HCT116 (cell line): ENCODE measurements at regions not wholly inside any gene's neighbourhood (a gene's known extent, or its start where the extent isn't known, plus 50 kb on each side); places are given as distances from the start of the nearest gene placed in this dataset.

Source experiments
- ATAC-seq: fragments of 200-7000 bp; cut with Tn5 transposase; 2 replicates; pipeline ENCODE4 v1.9.1; 2020; ENCODE audit warnings: mild to moderate bottlenecking, moderate library complexity
- BruUV-seq: library from RNA; stranded (reverse); fragments of 400-500 nt; replicated peaks from 2 replicates; lab custom pipeline; 2021; lab: Mats Ljungman, UMichigan
- CTCF ChIA-PET: fragments of 300-600 bp; sonication (Branson Sonifier 250); formaldehyde crosslinking; loops from one replicate; lab custom pipeline; 2021; ENCODE audit warnings: antibody characterized with exemption; lab: Charles Lee
- POLR2A ChIA-PET: fragments of 300-600, 350-600 bp; sonication (Branson Sonifier 250); formaldehyde crosslinking; loops from one replicate; lab custom pipeline; 2021; ENCODE audit warnings: antibody characterized with exemption; lab: Charles Lee
- RAD21 ChIA-PET, 2 experiments: fragments of 300-600 bp; sonication (Branson Sonifier 250); formaldehyde crosslinking; loops; one replicate each; lab custom pipeline; 2023; ENCODE audit warnings: low total read pairs in 2 of 2; ENCODE audit not compliant: uncharacterized antibody in 2 of 2, unreplicated experiment in 2 of 2, low non-redundant PET in 1 of 2; lab: Charles Lee
- DNase-seq: peaks from one replicate; pipeline ENCODE4 v3.0.0-alpha.2; 2010; ENCODE audit warnings: low read depth, low spot score
- H2AFZ ChIP-seq: fragments of 200-600 bp; shearing (Covaris generic), sonication (generic); 2 replicates; pipeline ENCODE4 v1.6.1; 2017; ENCODE audit warnings: low read depth, mixed run types, mixed read lengths, antibody characterized with exemption, low read length; ENCODE audit not compliant: poor library complexity, severe bottlenecking
- H3K27ac ChIP-seq: 2 replicates; pipeline ENCODE4 v1.5.1; 2012; ENCODE audit warnings: low read depth, low read length
- H3K27me3 ChIP-seq: fragments of 200-600 bp; sonication (generic); 2 replicates; pipeline ENCODE4 v1.6.1; 2016; ENCODE audit warnings: mixed run types, low read length, mixed read lengths; ENCODE audit not compliant: insufficient read depth
- H3K36me3 ChIP-seq, 2 experiments: fragments of 200-500 bp in 1 of 2; fragments of 200-600 bp in 1 of 2; sonication (Bioruptor generic) in 1 of 2; sonication (generic) in 1 of 2; 2 replicates each; pipeline versions ENCODE4 v1.5.1 to v1.6.1; 2014 to 2016; ENCODE audit warnings: low read length in 2 of 2, inconsistent platforms in 1 of 2, mixed read lengths in 1 of 2, mixed run types in 1 of 2; ENCODE audit not compliant: insufficient read depth in 2 of 2, control insufficient read depth in 1 of 2
- H3K4me1 ChIP-seq, 2 experiments: fragments of 200-600 bp in 1 of 2; sonication (generic) in 1 of 2; 2 replicates each; pipeline versions ENCODE4 v1.5.1 to v1.6.1; 2012 to 2017; ENCODE audit warnings: low read length in 2 of 2, inconsistent platforms in 1 of 2, mild to moderate bottlenecking in 1 of 2, mixed read lengths in 1 of 2, mixed run types in 1 of 2, moderate library complexity in 1 of 2; ENCODE audit not compliant: insufficient read depth in 2 of 2, control insufficient read depth in 1 of 2
- H3K4me2 ChIP-seq: fragments of 200-600 bp; sonication (generic); 2 replicates; pipeline ENCODE4 v1.6.1; 2017; ENCODE audit warnings: mixed run types, low read length, mixed read lengths
- H3K4me3 ChIP-seq, 2 experiments: fragments of 200-600 bp in 1 of 2; sonication (generic) in 1 of 2; replicated peaks in 1 of 2; 2 replicates each; pipeline ENCODE4 v1.5.1; 2011 to 2016; ENCODE audit warnings: low read length in 2 of 2, control low read depth in 1 of 2, low read depth in 1 of 2, mild to moderate bottlenecking in 1 of 2, mixed read lengths in 1 of 2, mixed run types in 1 of 2
- H3K79me2 ChIP-seq: fragments of 200-600 bp; sonication (generic); 2 replicates; pipeline ENCODE4 v1.6.1; 2017; ENCODE audit warnings: mild to moderate bottlenecking, mixed run types, low read length, moderate library complexity, mixed read lengths; ENCODE audit not compliant: insufficient read depth
- H3K9ac ChIP-seq: fragments of 200-600 bp; sonication (generic); 2 replicates; pipeline ENCODE4 v1.6.1; 2016; ENCODE audit warnings: low read length, mixed read lengths
- H3K9me2 ChIP-seq: fragments of 200-600 bp; sonication (generic), shearing (Covaris generic); 2 replicates; pipeline ENCODE4 v1.6.1; 2017; ENCODE audit warnings: mixed run types, mild to moderate bottlenecking, moderate library complexity; ENCODE audit not compliant: insufficient read depth
- H3K9me3 ChIP-seq, 2 experiments: fragments of 200-500 bp in 1 of 2; fragments of 200-600 bp in 1 of 2; sonication (Bioruptor generic) in 1 of 2; sonication (generic) in 1 of 2; 2 replicates each; pipeline ENCODE4 v1.6.1; 2014 to 2017; ENCODE audit warnings: low read length in 2 of 2, mixed read lengths in 2 of 2, inconsistent platforms in 1 of 2, low read depth in 1 of 2, mild to moderate bottlenecking in 1 of 2, mixed run types in 1 of 2, moderate library complexity in 1 of 2; ENCODE audit not compliant: control insufficient read depth in 1 of 2, insufficient read depth in 1 of 2
- H4K20me1 ChIP-seq: fragments of 200-600 bp; sonication (generic), shearing (Covaris generic); 2 replicates; pipeline ENCODE4 v1.6.1; 2017; ENCODE audit warnings: mixed run types, mild to moderate bottlenecking, moderate library complexity; ENCODE audit not compliant: insufficient read depth
- CBX3 ChIP-seq: IDR thresholded peaks from 2 replicates; pipeline ENCODE4 v1.6.1; 2012; ENCODE audit warnings: low read depth
- POLR2A ChIP-seq: IDR thresholded peaks from 2 replicates; pipeline ENCODE4 v1.7.0; 2011; ENCODE audit warnings: borderline replicate concordance; ENCODE audit not compliant: insufficient read depth, insufficient read length; ENCODE audit errors: extremely low read depth
- RAD21 ChIP-seq: IDR thresholded peaks from 2 replicates; pipeline ENCODE4 v1.6.1; 2012; ENCODE audit warnings: low read depth, mild to moderate bottlenecking
- SIN3A ChIP-seq: IDR thresholded peaks from 2 replicates; pipeline ENCODE4 v1.6.1; 2012; ENCODE audit warnings: low read depth
- TCF7L2 ChIP-seq: IDR thresholded peaks from 2 replicates; pipeline ENCODE4 v1.7.0; 2011; ENCODE audit warnings: borderline replicate concordance, inconsistent platforms; ENCODE audit not compliant: insufficient read depth, insufficient read length; ENCODE audit errors: extremely low read depth
- ZFX ChIP-seq: fragments of 450-650 bp; IDR thresholded peaks from 2 replicates; pipeline ENCODE4 v1.6.1; 2017
- ZNF274 ChIP-seq: fragments of 200-500 bp; sonication (Bioruptor generic); IDR thresholded peaks from 2 replicates; pipeline ENCODE4 v1.6.1; 2014; ENCODE audit warnings: mild to moderate bottlenecking, low read depth, low read length, inconsistent platforms
- intact Hi-C: fragments of 100-400 bp; cut with micrococcal nuclease; formaldehyde crosslinking; loops from 2 replicates; pipeline ENCODE4 v1.10.0; 2022
- TF ChIP-seq, protein P1 (sequence below): IDR thresholded peaks from 2 replicates; pipeline ENCODE4 v1.6.1; 2011; ENCODE audit warnings: mild to moderate bottlenecking, low read length, moderate library complexity; ENCODE audit not compliant: insufficient replicate concordance; ENCODE audit errors: extremely low read depth
- TF ChIP-seq, protein P2 (sequence below), 3 experiments: fragments of 200-600 bp in 1 of 3; sonication (generic) in 1 of 3; IDR thresholded peaks in 2 of 3; conservative IDR thresholded peaks in 1 of 3; 2 replicates each; pipeline ENCODE4 v1.5.1; 2012 to 2017; ENCODE audit warnings: low read depth in 2 of 3, low read length in 2 of 3, antibody characterized with exemption in 1 of 3, borderline replicate concordance in 1 of 3, control low read depth in 1 of 3, mild to moderate bottlenecking in 1 of 3, mixed read lengths in 1 of 3, mixed run types in 1 of 3, moderate library complexity in 1 of 3; ENCODE audit not compliant: insufficient read depth in 1 of 3
- TF ChIP-seq, protein P3 (sequence below): IDR thresholded peaks from 2 replicates; pipeline ENCODE4 v1.6.1; 2012
- TF ChIP-seq, protein P4 (sequence below): IDR thresholded peaks from 2 replicates; pipeline ENCODE4 v1.6.1; 2012; ENCODE audit warnings: low read depth

DNA sequence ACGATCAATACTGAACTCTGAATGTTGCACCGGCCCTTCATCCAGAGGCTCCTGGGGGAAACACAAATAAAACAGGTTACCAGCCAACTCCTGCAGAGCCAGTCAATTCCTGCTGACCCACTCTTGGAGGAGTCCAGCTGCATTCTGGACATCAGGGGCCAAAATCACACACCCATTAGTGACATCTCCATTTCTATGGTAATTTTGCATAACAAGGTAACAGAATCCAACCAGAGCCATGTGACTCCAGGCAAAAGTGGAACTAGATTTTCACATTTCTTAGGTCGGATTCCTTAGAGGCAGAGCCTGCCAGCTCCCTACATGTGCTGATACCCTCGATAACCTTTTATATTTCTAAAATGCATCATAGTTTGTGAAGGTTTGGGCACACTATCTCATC lies 119.2 kb upstream of the CTNNB1 start:
- no peaks in the 10 kb centered on the region for H3K9me2 ChIP-seq
- H3K4me3 ChIP-seq, result no peak overlapping the region
- H3K36me3 ChIP-seq, result no peaks in the 10 kb centered on the region
- H2AFZ ChIP-seq, result no peak overlapping the region
- no peak overlapping the region for H3K4me2 ChIP-seq
- DNase-seq (no peak), ATAC-seq (no peak)
- H3K9ac ChIP-seq, result no peak overlapping the region
- POLR2A ChIA-PET, result no interaction called here
- intact Hi-C loops, result no loop called here
- no peaks in the 10 kb centered on the region for H3K79me2 ChIP-seq
- CTCF ChIA-PET, result no interaction called here
- H4K20me1 ChIP-seq, result no peaks in the 10 kb centered on the region
- RAD21 ChIA-PET, result no interaction called here
- no peaks in the 10 kb centered on the region for H3K4me1 ChIP-seq
- BruUV-seq, result no TSS peak
- TF ChIP-seq RAD21 (no peak), POLR2A (no peak), CBX3 (no peak), ZNF274 (no peak), TCF7L2 (no peak), ZFX (no peak), SIN3A (no peak)
- TF ChIP-seq, protein P1, sequence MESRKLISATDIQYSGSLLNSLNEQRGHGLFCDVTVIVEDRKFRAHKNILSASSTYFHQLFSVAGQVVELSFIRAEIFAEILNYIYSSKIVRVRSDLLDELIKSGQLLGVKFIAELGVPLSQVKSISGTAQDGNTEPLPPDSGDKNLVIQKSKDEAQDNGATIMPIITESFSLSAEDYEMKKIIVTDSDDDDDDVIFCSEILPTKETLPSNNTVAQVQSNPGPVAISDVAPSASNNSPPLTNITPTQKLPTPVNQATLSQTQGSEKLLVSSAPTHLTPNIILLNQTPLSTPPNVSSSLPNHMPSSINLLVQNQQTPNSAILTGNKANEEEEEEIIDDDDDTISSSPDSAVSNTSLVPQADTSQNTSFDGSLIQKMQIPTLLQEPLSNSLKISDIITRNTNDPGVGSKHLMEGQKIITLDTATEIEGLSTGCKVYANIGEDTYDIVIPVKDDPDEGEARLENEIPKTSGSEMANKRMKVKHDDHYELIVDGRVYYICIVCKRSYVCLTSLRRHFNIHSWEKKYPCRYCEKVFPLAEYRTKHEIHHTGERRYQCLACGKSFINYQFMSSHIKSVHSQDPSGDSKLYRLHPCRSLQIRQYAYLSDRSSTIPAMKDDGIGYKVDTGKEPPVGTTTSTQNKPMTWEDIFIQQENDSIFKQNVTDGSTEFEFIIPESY, result no peak
- TF ChIP-seq, protein P2, sequence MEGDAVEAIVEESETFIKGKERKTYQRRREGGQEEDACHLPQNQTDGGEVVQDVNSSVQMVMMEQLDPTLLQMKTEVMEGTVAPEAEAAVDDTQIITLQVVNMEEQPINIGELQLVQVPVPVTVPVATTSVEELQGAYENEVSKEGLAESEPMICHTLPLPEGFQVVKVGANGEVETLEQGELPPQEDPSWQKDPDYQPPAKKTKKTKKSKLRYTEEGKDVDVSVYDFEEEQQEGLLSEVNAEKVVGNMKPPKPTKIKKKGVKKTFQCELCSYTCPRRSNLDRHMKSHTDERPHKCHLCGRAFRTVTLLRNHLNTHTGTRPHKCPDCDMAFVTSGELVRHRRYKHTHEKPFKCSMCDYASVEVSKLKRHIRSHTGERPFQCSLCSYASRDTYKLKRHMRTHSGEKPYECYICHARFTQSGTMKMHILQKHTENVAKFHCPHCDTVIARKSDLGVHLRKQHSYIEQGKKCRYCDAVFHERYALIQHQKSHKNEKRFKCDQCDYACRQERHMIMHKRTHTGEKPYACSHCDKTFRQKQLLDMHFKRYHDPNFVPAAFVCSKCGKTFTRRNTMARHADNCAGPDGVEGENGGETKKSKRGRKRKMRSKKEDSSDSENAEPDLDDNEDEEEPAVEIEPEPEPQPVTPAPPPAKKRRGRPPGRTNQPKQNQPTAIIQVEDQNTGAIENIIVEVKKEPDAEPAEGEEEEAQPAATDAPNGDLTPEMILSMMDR (IDR thresholded peaks at IDR 0.05 in 2 of 3, conservative IDR thresholded peaks at IDR 0.05 in 1 of 3; ENCODE audit: borderline replicate concordance in 1 of 3, insufficient read depth in 1 of 3, low read depth in 2 of 3, low read length in 2 of 3), result no peak
- TF ChIP-seq, protein P3, sequence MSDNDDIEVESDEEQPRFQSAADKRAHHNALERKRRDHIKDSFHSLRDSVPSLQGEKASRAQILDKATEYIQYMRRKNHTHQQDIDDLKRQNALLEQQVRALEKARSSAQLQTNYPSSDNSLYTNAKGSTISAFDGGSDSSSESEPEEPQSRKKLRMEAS, result no peak
- TF ChIP-seq, protein P4, sequence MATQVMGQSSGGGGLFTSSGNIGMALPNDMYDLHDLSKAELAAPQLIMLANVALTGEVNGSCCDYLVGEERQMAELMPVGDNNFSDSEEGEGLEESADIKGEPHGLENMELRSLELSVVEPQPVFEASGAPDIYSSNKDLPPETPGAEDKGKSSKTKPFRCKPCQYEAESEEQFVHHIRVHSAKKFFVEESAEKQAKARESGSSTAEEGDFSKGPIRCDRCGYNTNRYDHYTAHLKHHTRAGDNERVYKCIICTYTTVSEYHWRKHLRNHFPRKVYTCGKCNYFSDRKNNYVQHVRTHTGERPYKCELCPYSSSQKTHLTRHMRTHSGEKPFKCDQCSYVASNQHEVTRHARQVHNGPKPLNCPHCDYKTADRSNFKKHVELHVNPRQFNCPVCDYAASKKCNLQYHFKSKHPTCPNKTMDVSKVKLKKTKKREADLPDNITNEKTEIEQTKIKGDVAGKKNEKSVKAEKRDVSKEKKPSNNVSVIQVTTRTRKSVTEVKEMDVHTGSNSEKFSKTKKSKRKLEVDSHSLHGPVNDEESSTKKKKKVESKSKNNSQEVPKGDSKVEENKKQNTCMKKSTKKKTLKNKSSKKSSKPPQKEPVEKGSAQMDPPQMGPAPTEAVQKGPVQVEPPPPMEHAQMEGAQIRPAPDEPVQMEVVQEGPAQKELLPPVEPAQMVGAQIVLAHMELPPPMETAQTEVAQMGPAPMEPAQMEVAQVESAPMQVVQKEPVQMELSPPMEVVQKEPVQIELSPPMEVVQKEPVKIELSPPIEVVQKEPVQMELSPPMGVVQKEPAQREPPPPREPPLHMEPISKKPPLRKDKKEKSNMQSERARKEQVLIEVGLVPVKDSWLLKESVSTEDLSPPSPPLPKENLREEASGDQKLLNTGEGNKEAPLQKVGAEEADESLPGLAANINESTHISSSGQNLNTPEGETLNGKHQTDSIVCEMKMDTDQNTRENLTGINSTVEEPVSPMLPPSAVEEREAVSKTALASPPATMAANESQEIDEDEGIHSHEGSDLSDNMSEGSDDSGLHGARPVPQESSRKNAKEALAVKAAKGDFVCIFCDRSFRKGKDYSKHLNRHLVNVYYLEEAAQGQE, result no peak
- no peaks in the 10 kb centered on the region for H3K9me3 ChIP-seq
- no peak overlapping the region for H3K27ac ChIP-seq
- H3K27me3 ChIP-seq, result peaks cover 36% of the 10 kb centered on the region
